Activated naive CD4-positive, alpha-beta T cell treated with anti-CD3 and anti-CD28 coated beads, Interleukin-2, amount 10 ng/mL, durations not matched to agents 7 days and 5 days (primary cell): ENCODE measurements at regions not wholly inside any gene's neighbourhood (a gene's known extent, or its start where the extent isn't known, plus 50 kb on each side); places are given as distances from the start of the nearest gene placed in this dataset.
"Not testable (repeated sequence)": the region's sequence is repeated elsewhere in the genome, so short reads cannot be mapped to it uniquely, and the experiment has no call there.

ENCODE experiments used
- CTCF ChIA-PET: fragments of 350-600 bp; sonication (Branson Sonifier 250); formaldehyde crosslinking; loops from one replicate; lab custom pipeline; 2021; ENCODE audit warnings: antibody characterized with exemption; lab: Charles Lee
- DNase-seq: peaks from one replicate; pipeline ENCODE4 v3.0.0-alpha.2; 2020
- H3K27ac Mint-ChIP-seq: one replicate; pipeline ENCODE4 v1.8.0; 2021; ENCODE audit warnings: mild to moderate bottlenecking, moderate library complexity, mixed read lengths
- H3K27me3 Mint-ChIP-seq: one replicate; pipeline ENCODE4 v1.8.0; 2021; ENCODE audit warnings: mild to moderate bottlenecking, mixed read lengths
- H3K36me3 Mint-ChIP-seq: one replicate; pipeline ENCODE4 v1.8.0; 2021; ENCODE audit warnings: mixed read lengths
- H3K4me1 Mint-ChIP-seq: one replicate; pipeline ENCODE4 v1.8.0; 2021; ENCODE audit warnings: mixed read lengths
- H3K4me3 Mint-ChIP-seq: one replicate; pipeline ENCODE4 v1.8.0; 2021; ENCODE audit warnings: mild to moderate bottlenecking, moderate library complexity, mixed read lengths
- H3K9me3 Mint-ChIP-seq: one replicate; pipeline ENCODE4 v1.8.0; 2021; ENCODE audit warnings: mixed read lengths

DNA sequence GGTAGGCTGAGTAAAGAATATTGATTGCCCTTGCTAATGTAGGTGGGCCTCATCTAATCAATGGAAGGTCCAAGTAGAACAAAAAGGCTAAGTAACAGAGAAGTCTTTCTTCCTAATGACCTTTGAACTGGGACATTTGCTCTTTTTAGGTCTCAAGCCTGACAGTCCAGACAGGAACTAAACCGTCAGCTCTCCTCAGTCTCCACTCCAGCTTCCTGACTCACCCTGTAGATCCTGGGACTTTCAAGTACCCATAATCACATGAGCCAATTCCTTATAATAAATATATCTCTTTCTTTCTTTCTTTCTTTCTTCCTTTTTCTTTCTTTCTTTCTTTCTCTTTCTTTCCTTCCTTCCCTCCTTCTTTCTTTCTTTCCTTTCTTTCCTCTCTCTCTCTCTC is 479.5 kb upstream of the PAPPA start:
- no peak for DNase-seq
- Mint-ChIP-seq H3K27me3 (no peaks in the 10 kb centered on the region), H3K9me3 (peaks cover 2% of the 10 kb centered on the region), H3K4me1 (no peaks in the 10 kb centered on the region), H3K4me3 (no peak overlapping the region), H3K36me3 (no peaks in the 10 kb centered on the region), H3K27ac (no peak overlapping the region)
- CTCF ChIA-PET: no interaction called here

DNA sequence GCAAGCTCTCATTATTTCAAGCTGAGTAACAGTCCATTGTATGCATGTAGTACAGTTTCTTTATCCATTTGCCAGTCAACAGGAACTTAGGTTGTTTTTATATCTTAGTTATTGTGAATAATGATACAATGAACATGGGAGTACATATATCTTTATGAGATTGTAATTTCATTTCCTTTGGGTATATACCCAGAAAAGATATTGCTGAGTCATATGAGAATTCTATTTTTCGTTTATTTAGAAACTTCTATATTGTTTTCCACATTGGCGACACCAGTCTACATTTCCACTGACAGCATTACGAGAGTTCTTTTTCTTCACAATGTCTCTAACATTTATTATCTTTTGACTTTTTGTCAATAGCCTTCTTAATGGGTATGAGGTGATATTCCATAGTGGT is 477.8 kb upstream of the PAPPA start:
- Mint-ChIP-seq H3K27ac (no peak overlapping the region), H3K9me3 (peaks cover 2% of the 10 kb centered on the region), H3K36me3 (no peaks in the 10 kb centered on the region), H3K4me3 (no peak overlapping the region), H3K4me1 (no peaks in the 10 kb centered on the region), H3K27me3 (no peaks in the 10 kb centered on the region)
- no peak for DNase-seq
- CTCF ChIA-PET: no interaction called here

DNA sequence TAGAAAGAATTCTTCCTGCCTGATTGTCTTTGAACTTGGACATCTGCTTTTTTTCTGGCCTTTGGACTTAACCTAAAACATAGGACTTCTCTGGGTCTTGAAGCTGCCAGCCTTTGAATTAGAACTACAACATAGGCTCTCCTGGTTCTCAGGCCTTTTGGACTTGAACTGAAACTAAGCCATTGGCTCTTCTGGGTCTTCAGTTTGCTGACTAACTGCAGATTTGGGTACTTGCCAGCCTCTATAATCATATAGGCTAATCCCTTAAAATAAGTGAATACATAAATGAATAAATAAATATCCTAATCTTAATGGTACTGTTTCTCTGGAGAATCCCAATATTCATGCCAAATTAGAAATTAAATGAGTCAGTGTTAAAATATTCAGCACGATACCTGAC is 473.4 kb upstream of the PAPPA start:
- H3K27me3 Mint-ChIP-seq: no peaks in the 10 kb centered on the region
- H3K27ac Mint-ChIP-seq: no peak overlapping the region
- no peak for DNase-seq
- no peaks in the 10 kb centered on the region for H3K36me3 Mint-ChIP-seq
- CTCF ChIA-PET: interaction anchor here (0.7 kb wide), 1 partner anchor 92 kb away, joined by 3 read pairs; no protein-coding TSS in a partner anchor
- no peaks in the 10 kb centered on the region for H3K9me3 Mint-ChIP-seq
- no peak overlapping the region for H3K4me3 Mint-ChIP-seq
- no peaks in the 10 kb centered on the region for H3K4me1 Mint-ChIP-seq

DNA sequence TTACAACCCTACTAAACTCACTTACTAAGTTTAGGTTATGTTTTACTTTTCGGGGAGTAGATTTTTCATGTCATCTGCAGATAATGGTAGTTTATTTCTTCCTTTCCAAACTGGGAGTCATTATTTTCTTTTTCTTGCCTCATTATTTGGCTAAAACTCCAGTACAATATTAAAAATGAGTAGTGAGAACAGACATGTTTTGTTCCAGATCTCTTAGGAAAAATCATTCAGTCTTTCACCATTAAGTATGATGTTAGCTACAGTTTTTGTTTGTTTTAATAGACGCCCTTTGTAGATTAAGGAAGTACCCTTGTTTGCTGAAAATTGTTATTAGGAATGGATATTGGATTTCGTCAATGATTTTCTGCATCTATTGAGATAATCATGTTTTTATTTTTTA is 472.0 kb upstream of the PAPPA start:
- H3K36me3 Mint-ChIP-seq: no peaks in the 10 kb centered on the region
- no peaks in the 10 kb centered on the region for H3K4me1 Mint-ChIP-seq
- H3K9me3 Mint-ChIP-seq: no peaks in the 10 kb centered on the region
- DNase-seq: no peak
- CTCF ChIA-PET: no interaction called here
- no peak overlapping the region for H3K4me3 Mint-ChIP-seq
- H3K27ac Mint-ChIP-seq: no peak overlapping the region
- no peaks in the 10 kb centered on the region for H3K27me3 Mint-ChIP-seq

DNA sequence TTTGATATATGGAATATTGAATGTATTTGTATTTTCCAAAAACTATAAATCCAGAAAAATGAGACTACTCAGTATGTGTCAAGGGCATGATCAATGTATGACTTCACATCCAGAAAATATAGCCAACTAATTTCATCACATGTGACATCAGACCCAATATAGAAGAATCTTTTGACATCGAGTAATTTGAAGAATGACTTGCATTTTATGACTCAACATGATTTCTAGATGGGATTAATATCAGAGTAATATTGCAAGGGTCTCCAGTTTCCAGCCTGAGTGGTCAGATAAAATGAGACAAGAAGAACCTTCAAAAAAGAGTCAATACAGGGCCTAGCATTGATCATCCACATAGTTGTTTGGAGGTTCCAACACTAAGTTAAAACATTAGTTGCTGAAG is 467.5 kb upstream of the PAPPA start:
- Mint-ChIP-seq H3K36me3 (no peaks in the 10 kb centered on the region), H3K27ac (no peak overlapping the region), H3K4me1 (no peaks in the 10 kb centered on the region), H3K4me3 (no peak overlapping the region), H3K27me3 (no peaks in the 10 kb centered on the region), H3K9me3 (no peaks in the 10 kb centered on the region)
- CTCF ChIA-PET: no interaction called here
- no peak for DNase-seq

DNA sequence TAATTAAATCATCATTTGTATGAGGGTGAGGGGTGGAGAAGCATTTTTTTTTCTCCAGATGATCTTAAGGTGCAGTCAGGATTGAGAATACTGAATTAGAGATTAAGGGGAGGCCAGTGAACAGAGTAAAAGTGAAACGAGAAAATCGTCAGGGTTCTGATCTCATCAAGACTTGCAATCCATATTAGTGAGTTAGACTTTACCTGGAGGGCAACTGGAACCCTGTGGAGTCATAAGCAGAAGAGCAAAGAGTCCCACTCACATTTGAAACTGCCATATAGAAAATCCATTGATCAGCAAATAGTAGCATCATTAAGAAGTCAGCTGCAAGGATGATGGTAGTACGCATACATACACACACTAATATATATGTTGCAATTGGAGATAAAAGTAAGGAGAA is 466.2 kb upstream of the PAPPA start:
- H3K27me3 Mint-ChIP-seq: no peaks in the 10 kb centered on the region
- no peaks in the 10 kb centered on the region for H3K4me1 Mint-ChIP-seq
- no peak overlapping the region for H3K4me3 Mint-ChIP-seq
- no peaks in the 10 kb centered on the region for H3K9me3 Mint-ChIP-seq
- no peak overlapping the region for H3K27ac Mint-ChIP-seq
- H3K36me3 Mint-ChIP-seq: no peaks in the 10 kb centered on the region
- CTCF ChIA-PET: no interaction called here
- DNase-seq: no peak

DNA sequence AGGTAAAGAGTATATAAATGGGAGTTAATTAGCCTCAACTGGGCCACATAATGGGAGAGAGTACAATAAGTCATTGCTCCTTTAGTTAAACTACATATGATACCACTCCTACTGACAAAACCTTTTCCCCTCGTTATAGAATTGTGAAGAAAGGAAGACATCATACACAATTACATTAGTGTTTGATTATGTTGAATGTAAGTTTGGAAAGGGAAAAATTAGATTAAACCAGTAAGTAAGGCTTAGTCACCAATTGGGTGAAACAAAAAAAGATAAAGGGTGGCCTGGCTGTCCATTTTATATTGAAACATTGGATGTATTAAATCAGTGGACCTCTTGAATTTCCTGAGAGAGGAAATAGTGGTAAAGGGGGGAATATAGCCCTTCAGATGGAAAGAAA is 464.3 kb upstream of the PAPPA start:
- Mint-ChIP-seq H3K4me3 (no peak overlapping the region), H3K27me3 (no peaks in the 10 kb centered on the region), H3K9me3 (no peaks in the 10 kb centered on the region), H3K36me3 (no peaks in the 10 kb centered on the region), H3K4me1 (no peaks in the 10 kb centered on the region), H3K27ac (no peak overlapping the region)
- CTCF ChIA-PET: no interaction called here
- no peak for DNase-seq

DNA sequence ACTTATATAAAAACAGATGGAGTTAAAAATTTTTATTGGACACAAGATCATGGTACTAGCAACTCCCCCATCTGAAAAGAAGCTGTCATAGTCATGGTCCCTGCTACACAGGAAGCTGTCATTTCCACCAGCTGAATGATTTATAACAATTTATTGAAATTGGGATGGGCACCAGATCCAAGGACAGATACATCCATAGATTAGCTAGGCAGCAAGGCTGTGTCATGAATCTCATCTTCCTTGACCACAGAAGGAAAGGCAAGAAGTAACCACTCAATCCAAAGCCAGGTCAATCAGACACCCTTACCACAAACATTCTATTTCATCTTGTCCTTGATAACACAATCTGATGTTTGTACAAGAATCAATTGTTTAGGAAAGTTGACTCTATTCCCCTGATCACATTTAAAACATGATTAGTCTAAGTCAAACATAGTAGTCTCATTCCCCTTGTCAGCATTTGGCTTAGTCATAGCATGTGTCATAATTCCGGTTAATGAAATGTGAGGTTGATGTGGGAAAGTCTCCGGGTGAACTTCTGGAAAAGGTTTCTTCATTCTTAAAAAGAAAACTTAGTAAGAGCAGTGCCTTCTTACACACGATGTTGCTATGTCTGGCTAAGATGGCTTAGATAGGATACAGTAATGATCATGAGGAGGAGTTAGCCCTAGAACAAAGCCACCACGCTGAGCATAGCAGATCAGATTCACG is 462.6 kb upstream of the PAPPA start:
- Mint-ChIP-seq H3K27me3 (no peaks in the 10 kb centered on the region), H3K4me3 (no peak overlapping the region), H3K4me1 (no peaks in the 10 kb centered on the region), H3K9me3 (no peaks in the 10 kb centered on the region), H3K27ac (no peak overlapping the region), H3K36me3 (no peaks in the 10 kb centered on the region)
- CTCF ChIA-PET: no interaction called here
- no peak for DNase-seq

DNA sequence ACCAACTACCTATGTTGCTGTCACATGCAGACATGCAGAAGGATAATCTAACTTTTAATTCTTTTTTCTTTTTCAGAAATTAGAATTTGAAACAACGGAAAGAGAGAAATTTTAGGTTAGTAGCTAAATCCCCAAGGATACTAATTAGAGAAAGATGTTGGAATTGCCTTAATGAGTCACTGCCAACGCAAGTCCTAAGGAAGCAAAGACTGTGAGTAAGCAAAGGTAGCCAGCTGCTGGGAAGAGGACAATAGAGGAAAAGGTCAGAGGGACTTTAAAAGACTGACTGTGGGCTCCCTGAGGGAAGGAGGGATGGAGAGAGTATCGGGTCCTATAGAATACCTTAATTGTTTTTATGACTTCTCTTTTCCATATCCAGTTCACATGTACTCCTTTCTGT is 461.9 kb upstream of the PAPPA start:
- CTCF ChIA-PET: no interaction called here
- DNase-seq: no peak
- no peaks in the 10 kb centered on the region for H3K9me3 Mint-ChIP-seq
- H3K36me3 Mint-ChIP-seq: no peaks in the 10 kb centered on the region
- no peaks in the 10 kb centered on the region for H3K4me1 Mint-ChIP-seq
- H3K27me3 Mint-ChIP-seq: no peaks in the 10 kb centered on the region
- no peak overlapping the region for H3K4me3 Mint-ChIP-seq
- H3K27ac Mint-ChIP-seq: no peak overlapping the region

DNA sequence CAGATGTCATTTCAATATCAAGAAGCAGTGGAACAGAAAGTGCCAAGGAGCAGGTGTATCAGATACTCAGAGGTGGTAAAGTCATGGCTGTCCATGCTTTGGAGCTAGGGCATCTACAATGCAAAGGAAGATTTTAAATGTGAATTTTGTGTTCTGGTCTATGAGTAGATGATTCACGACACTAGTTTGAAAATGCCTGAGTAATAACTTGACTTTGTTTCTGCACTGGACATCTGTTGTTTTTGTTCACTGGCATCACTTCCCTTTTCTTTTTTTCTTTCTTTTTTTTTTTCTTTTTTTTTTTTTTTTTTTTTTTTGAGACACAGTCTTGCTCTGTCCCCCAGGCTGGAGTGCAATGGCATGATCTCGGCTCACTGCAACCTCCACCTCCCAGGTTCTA is 460.7 kb upstream of the PAPPA start:
- H3K4me3 Mint-ChIP-seq, H3K36me3 Mint-ChIP-seq, DNase-seq, H3K27ac Mint-ChIP-seq, CTCF ChIA-PET, H3K27me3 Mint-ChIP-seq, H3K9me3 Mint-ChIP-seq, H3K4me1 Mint-ChIP-seq: not testable (repeated sequence)

DNA sequence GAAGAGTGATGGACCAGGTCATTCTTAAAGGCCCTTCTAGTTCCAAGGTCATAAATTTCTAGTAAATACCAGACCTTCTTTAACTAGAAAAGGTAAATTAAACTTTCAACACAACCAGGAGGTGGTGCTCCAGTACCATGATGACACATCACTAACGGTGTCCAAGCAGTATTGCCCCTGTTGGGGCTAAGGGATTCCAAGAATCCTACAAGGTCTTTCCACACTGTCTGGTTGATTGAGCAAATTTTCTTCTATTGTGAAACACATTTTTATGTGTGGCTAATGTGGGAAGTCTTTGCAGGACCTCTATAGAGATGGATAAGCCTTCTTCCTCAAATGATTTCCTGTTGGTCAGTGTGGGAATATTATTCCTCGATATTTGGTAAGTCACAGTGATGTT is 459.6 kb upstream of the PAPPA start:
- Mint-ChIP-seq H3K9me3 (no peaks in the 10 kb centered on the region), H3K27ac (no peak overlapping the region), H3K4me1 (no peaks in the 10 kb centered on the region), H3K27me3 (no peaks in the 10 kb centered on the region), H3K36me3 (no peaks in the 10 kb centered on the region), H3K4me3 (no peak overlapping the region)
- no peak for DNase-seq
- CTCF ChIA-PET: no interaction called here

DNA sequence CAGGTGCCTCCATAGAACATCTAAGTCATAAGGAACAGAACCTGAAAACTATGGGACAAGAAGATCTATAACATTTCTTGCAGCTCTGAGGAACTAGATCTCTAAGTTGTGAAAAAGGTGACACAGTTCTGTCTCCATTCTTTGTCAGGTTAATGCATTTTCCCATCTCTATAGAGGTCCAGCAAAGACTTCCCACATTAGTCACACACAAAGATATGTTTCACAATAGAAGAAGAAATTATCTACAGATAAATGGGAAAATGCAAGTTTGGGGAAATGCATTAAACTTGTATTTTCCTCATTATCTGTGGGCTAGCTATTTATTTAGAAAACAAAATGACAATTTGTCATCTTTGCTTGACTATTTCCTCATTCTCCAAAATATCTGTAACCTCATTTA is 458.6 kb upstream of the PAPPA start:
- H3K36me3 Mint-ChIP-seq: no peaks in the 10 kb centered on the region
- DNase-seq: no peak
- no peak overlapping the region for H3K4me3 Mint-ChIP-seq
- H3K27me3 Mint-ChIP-seq: no peaks in the 10 kb centered on the region
- CTCF ChIA-PET: no interaction called here
- no peaks in the 10 kb centered on the region for H3K4me1 Mint-ChIP-seq
- H3K9me3 Mint-ChIP-seq: no peaks in the 10 kb centered on the region
- no peak overlapping the region for H3K27ac Mint-ChIP-seq

DNA sequence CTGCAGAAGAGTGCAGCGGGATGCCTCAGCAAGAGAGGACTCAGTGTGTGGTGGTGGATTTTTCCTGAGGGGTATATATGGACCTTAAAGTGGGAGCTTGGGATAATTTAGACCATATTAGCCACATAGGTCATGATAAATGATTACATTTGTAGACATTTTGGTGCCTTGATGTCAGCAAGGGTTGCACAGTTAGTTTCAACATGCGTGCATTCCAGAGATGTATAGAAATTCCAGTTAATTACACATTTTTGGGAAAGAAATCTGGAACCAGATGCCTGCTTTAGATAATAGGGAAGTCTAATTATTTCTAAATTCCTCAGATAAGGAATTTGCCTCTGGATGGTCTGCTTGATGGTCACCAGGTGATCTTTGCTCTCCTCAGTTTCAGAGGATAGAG is 440.6 kb upstream of the PAPPA start:
- Mint-ChIP-seq H3K27me3 (no peaks in the 10 kb centered on the region), H3K4me1 (no peaks in the 10 kb centered on the region), H3K9me3 (no peaks in the 10 kb centered on the region), H3K4me3 (no peak overlapping the region), H3K27ac (no peak overlapping the region), H3K36me3 (no peaks in the 10 kb centered on the region)
- no peak for DNase-seq
- CTCF ChIA-PET: no interaction called here

DNA sequence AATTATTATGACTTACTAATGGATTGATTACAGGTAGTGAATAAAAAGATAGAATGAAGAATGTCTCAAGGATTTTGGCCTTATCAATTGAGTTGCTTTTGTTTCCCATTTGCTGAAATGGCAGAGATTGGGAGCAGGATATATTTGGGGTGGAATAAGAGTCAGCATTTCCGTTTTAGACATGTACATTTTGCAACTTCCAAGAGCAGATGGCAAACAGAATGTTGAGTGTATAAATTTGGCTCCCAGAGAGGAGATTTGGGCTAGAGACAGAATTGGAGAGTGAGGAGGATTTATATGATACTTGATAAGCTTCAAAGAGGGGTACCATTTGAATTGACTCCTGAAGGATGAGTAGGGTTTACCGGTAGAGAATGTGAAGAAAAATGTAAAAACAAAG is 437.9 kb upstream of the PAPPA start:
- Mint-ChIP-seq H3K4me3 (no peak overlapping the region), H3K27ac (no peak overlapping the region), H3K27me3 (no peaks in the 10 kb centered on the region), H3K4me1 (no peaks in the 10 kb centered on the region), H3K9me3 (no peaks in the 10 kb centered on the region), H3K36me3 (no peaks in the 10 kb centered on the region)
- CTCF ChIA-PET: no interaction called here
- DNase-seq: no peak

DNA sequence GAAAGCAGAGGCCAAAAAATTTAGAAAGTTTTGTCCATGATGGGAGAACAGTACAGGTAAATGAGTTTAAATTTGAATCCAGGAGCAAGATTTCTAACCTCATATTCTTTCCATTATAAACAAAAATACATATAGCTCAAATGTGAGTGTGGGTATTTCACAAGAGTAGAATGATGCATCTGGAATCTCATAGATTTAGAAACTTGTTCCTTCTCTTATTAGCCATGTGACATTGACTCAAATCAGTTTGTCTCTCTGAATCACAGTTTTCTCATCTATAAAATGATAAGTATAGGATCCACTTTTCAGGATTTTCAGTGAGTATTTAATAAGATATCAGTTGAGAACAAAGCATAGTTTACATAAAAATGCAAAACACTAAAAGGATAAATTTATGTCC is 436.3 kb upstream of the PAPPA start:
- CTCF ChIA-PET: no interaction called here

DNA sequence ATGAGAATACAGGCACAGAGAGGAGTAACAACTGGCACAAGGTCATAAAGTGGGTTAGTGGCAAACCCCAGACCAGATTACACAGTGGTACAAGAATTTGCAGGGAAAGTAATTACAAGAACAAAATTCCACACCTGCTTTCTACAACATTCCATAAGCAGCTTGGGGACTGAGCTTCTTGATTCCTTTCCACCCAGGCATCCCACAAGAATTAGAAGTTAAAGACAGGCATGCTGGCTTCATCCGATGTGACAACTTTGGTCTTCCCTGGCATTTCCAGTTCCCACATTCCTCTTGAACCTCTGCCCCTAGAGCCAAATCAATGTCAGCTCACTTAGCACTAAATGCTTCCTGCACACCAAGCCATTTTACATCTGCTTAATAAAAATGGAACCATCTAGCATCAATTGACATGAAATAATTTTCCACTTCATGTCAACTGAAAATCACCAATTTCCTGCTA is 435.8 kb upstream of the PAPPA start:
- CTCF ChIA-PET: no interaction called here
- H3K4me1 Mint-ChIP-seq: no peaks in the 10 kb centered on the region
- DNase-seq: no peak
- H3K27ac Mint-ChIP-seq: no peak overlapping the region
- no peaks in the 10 kb centered on the region for H3K9me3 Mint-ChIP-seq
- no peaks in the 10 kb centered on the region for H3K27me3 Mint-ChIP-seq
- no peak overlapping the region for H3K4me3 Mint-ChIP-seq
- no peaks in the 10 kb centered on the region for H3K36me3 Mint-ChIP-seq

More for the DNA sequence above, 436.3 kb upstream of the PAPPA start:
- no peaks in the 10 kb centered on the region for H3K4me1 Mint-ChIP-seq
- H3K4me3 Mint-ChIP-seq: no peak overlapping the region
- no peak for DNase-seq
- H3K36me3 Mint-ChIP-seq: no peaks in the 10 kb centered on the region
- H3K9me3 Mint-ChIP-seq: no peaks in the 10 kb centered on the region
- H3K27me3 Mint-ChIP-seq: no peaks in the 10 kb centered on the region
- no peak overlapping the region for H3K27ac Mint-ChIP-seq
